GDM1 (cell line): ENCODE measurements at regions not wholly inside any gene's neighbourhood (a gene's known extent, or its start where the extent isn't known, plus 50 kb on each side); places are given as distances from the start of the nearest gene placed in this dataset.

ENCODE experiments used
- DNase-seq: peaks from one replicate; lab custom pipeline; 2025; lab: John Stamatoyannopoulos, UW

DNA sequence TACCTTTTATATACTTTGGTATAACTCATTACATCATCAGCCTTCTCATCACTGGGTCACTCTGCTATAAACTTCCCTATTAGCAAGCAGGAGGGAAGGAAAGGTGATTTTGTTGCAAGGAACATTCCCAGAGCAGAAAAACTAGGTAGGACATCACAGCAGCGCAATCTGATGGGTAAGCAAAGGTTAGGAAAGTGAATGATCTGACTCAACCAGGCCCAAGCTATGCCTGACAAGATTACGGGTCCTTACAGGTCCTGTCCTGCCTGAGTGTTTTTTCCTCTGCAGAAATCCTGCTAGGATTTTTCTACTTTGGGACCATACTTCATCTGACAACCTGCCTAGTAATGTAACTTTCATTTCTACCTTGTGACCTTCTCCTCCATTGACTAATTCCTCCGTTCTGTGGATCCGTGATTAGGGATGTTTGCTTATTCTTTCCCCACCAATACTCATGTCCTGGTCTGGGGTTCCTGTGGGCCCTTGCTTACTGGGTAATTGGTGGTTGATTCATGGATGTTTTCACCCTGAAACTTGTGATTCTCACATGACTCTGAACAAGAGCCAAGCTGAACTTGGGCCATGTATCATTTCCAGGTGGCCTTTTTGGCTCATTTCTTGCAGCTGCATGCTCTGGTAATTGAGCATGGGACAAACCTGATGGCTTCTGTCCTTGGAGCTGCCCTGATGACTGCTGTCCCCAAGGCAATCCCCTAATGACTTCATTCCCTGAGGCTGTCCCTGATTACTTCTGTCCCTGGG is 111.9 kb upstream of the KIT start:
- no peak for DNase-seq

GRCh38 chr4:54547299-54548097 is 110.3 kb upstream of the KIT start:
- no peak for DNase-seq

GRCh38 chr4:54548098-54548620 is 109.6 kb upstream of the KIT start:
- no peak for DNase-seq

GRCh38 chr4:54548831-54549460 is 108.8 kb upstream of the KIT start:
- no peak for DNase-seq

DNA sequence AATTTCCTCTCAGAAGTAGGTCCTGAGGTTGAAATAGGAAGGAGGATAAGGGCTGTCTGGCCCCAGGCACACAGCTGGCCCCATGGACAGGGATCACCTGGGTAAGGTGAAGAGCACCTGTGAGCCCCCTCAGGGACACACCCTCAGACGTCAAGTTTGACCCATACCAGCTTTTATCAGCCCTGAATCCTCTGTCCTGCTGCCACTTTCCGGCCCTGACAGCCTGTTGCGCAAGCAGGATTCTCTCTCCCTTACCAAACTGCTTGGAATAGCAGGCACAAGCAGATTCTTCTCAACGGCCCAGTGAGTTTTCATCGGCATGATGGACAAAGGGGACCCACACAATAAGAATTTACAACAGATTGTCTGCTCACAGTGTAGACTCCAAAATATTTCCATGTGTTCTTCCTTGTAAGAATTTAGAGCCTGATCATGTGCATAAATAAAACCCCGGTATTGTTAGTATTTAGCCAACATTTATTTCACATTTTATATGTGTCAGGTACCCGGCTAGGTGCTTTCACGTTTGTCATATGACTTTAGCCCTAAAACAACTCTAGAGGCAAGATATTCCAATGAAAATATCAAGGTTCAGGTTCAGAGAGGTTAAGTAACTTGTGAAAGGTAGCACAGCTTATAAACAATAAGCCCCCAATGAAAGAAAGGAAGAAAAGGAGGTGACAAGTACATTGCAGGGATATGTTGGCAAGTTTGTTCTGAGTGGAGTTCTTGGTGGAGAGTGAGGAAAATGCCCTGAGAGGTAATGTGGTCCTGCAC is 107.2 kb upstream of the KIT start:
- no peak for DNase-seq

DNA sequence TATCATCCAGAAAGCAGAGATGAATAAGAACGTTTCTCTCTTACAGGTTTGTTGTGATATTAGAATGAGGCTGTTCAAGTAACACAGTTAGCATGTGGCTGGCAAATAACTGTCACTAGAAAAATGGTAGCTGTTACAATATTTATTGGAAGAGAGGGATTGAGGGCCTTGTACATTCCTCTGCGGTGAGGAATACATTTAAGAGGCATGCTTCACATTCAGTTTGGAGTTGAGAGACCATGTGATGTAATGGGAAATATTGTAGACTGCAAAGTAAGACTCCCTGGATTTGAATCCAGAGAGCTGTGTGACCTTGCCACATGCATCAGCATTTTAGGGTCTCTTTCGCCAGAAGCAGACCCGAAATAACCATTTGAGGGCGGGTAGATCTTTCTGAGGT is 104.8 kb upstream of the KIT start:
- DNase-seq = no peak

- no peak for DNase-seq
These were observed 103.3 kb upstream of the KIT start for GRCh38 chr4:54554339-54554990.

DNA sequence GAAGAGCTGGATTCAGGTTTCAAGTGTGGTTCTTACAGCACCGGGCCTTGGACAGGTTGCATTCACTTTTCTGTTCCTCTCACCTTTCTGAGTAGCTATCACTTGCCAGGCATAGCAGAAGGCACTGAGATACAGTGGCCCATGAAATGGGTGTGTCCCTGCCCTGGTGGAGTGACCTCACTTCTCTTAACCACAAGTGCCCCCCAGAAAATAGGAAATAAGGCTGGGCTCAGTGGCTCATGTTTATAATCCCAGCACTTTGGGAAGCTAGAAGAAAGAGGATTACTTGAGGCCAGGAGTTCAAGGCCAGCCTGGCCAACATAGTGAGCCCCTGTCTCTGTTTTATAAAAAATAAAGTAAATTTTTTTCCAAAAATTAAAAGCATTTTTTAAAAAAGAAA is 101.7 kb upstream of the KIT start:
- no peak for DNase-seq

- DNase-seq = no peak
These were observed 101.2 kb upstream of the KIT start for GRCh38 chr4:54556587-54556986.

DNA sequence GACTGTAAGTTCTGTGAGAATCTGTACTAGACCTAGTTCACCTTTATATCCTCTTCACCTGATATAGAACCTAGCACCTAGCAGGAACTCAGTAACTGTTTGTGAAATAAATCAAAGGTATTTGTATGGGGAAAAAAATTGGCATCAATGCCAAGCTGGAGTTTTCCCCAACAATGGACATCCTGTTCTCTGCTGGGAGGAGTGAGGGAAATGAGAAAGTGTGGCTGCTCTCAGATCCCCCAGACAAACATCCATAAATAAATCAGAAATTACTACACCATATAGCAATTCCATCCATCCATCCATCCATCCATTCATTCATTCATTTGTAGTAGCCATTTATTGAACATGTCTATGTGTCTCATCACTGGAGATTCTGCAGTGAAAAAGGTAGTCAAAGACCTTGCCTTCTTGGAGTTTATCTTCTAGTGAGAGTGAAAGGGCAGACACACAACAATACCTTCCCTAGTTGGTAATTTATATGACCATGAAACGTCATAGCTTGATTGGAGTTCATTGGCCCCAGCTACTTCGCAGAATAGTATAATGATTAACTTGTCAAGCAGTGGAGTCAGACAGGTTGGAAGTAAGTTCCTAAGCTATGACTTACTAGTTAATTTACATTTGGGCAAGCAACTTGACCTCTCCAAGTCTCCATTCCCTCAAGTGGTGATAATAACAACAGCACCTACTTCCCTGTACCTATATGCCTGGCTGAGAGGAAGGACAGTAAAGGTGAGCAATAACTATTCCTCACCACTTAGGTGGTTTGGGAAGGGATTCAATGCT is 98.7 kb upstream of the KIT start:
- no peak for DNase-seq

DNA sequence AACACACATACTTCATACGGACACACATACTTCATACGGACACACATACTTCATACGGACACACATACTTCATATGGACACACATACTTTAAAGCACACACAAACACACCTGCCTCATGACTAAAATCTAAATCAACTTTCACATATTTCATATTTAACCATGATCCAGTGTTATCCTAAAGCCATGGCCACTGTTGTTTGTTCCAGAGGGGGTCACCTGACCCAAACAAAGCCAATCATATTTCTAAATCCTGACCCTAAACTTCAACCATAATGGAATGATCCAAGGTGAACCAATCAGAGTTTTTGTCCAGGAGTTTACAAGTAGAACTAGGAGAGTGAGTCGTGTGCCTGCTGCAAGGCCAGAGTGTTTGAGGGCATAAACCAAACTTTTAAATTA is 97.2 kb upstream of the KIT start:
- no peak for DNase-seq

DNA sequence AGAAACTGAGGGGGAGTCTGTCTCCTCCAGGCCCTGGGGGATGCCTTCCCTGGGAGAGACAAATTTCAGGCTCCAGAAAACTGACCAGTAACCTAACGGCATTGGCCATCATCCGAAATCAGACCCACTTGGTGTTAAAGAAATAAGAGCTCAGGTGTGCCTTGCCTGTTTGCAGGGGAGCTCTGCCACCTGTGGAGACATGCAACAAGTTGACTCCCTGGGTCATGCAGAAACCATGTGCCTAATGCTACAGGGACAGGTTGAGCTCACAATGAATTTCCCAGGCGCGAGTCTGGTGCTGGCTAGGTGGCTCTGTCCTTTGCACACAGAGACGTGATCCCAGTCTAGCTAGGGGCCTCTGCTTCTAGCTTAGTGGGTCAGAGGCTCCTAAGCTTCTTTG is 95.8 kb upstream of the KIT start:
- DNase-seq = no peak

GRCh38 chr4:54566608-54567007 is 91.1 kb upstream of the KIT start:
- no peak for DNase-seq

DNA sequence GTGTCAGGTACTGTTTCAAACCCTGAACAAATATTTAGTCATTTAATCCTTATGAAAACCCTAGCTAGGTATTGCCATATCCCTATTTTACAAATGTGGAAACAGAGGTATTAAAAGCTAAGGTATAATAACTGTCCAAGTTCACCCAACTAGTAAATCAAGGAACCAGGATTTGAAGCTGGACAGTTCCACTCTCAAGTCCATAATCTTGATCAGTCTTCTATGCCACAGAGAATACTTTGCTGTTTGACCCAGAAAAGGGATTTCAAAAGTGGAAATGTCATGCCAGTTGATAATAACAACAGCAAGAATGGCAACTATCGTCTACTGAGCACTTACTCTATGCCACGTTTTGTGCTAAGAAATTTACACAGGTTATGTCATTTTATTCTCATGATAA is 90.4 kb upstream of the KIT start:
- no peak for DNase-seq

GRCh38 chr4:54568184-54568583 is 89.6 kb upstream of the KIT start:
- no peak for DNase-seq

DNA sequence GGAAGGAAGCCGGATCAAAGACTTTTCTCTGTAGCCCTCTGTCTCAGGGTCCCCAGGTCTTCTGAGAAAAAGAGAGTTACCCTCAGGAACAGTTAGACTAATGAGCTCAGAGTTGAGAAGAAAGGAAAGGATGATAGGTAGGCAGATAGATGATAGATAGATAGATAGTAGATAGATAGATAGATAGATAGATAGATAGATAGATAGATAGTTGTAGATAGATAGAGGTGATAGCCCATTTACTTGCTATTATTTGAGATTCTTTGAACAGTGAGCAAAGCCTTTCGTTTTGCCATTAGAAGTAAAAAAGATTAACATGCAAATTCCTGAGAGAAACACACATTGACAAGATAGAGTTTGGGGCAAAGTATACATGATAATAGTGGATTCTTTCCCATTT is 86.9 kb upstream of the KIT start:
- DNase-seq = no peak

DNA sequence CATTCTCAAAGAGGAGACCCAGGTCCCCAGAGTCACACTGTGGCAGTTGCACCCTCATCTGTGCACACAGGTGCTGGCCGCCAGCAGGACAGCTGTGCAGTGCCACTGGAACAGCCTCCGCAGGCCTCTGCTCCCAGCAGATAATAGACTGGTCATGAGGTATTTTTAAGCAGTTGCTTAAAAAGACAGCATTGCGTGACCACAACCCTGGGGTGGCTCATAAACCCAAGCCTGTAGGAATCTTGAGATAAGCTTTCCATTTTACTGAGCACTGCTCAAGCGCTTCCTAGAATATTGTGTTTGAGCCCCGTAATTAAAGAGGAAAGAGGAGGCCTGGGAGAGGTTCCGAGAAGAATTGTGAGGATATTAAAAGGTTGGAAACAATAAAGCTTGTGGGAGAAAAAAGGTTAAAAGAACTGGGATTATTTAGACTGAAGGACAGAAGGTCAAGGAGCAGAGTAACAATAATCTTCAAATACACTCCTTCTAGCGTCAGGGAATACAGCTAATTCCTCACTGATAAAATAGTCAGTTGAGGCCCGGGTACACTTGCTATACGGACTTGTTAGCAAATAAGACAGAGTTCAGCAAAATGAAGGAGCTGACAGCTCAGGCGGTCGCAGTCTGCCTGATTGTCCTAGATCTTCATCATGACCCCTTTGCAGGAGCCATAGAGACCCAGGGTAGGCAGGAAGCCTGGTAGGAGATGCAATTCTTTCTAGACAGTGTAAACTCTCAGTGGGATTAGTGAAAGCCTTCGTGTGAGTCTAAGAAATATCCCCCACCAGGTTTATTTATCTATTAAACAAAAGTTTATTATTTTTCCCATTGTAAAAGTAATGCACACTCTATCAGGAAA is 86.2 kb upstream of the KIT start:
- DNase-seq = no peak

- no peak for DNase-seq
These were observed 85.6 kb upstream of the KIT start for GRCh38 chr4:54572152-54572542.

DNA sequence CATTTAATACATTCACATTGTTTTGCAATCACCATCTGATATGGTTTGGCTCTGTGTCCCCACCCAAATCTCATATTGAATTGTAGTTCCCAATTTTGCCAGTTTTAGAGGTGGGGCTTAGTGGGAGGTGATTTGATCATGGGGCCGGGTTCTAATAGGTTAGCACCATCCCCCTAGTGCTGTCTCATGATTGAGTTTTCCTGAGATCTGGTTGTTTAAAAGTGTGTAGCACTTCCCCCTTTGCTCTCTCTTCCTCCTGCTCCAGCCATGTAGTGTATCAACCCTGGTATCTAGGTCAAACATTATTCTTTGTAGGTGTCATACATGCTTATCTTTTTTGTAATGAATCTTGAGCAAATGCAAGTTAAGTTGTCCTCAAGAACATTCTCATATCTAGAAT is 83.3 kb upstream of the KIT start:
- no peak for DNase-seq

DNA sequence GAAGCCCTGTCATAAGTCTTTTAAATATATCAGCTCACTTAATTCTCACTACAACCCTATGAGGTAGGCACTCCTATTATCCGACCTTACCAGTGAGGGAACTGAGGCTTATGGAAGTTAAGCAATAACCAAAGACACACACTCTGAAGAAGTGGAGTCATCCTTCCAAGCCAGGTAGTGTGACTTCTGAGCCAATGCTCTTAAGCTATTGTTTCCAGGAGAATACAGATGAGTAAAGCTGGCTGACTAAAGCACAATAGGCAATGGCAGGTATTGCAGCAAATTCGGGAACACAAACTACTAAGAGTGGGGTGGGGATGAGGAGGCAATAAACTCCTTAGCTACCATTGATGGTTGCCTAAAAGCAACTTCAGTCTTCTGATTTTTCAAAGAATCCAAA is 81.8 kb upstream of the KIT start:
- no peak for DNase-seq
